Muscle of leg (tissue), 3 donors: ENCODE measurements at regions not wholly inside any gene's neighbourhood (a gene's known extent, or its start where the extent isn't known, plus 50 kb on each side); places are given as distances from the start of the nearest gene placed in this dataset.
A peak's percentile ranks its signal among the peaks of the same experiment; 100 is the strongest.
"Not testable (repeated sequence)": the region's sequence is repeated elsewhere in the genome, so short reads cannot be mapped to it uniquely, and the experiment has no call there.

Experiments used
- DNase-seq: peaks from one replicate; pipeline ENCODE4 v3.0.0; 2013
- H3K27ac ChIP-seq: one replicate; pipeline ENCODE4 v1.5.1; 2013; ENCODE audit warnings: mild to moderate bottlenecking, low read length, control low read depth
- H3K27me3 ChIP-seq: one replicate; pipeline ENCODE4 v1.6.1; 2013; ENCODE audit warnings: low read length; ENCODE audit not compliant: control insufficient read depth, insufficient read depth
- H3K36me3 ChIP-seq: one replicate; pipeline ENCODE4 v1.6.1; 2013; ENCODE audit warnings: low read length; ENCODE audit not compliant: control insufficient read depth, insufficient read depth
- H3K4me1 ChIP-seq: one replicate; pipeline ENCODE4 v1.6.1; 2013; ENCODE audit warnings: low read length; ENCODE audit not compliant: control insufficient read depth, insufficient read depth
- H3K4me3 ChIP-seq: one replicate; pipeline ENCODE4 v1.5.1; 2013; ENCODE audit warnings: low read length, control low read depth
- H3K9me3 ChIP-seq: replicated peaks from 2 replicates; pipeline ENCODE4 v1.6.1; 2013; ENCODE audit warnings: low read depth, low read length; ENCODE audit not compliant: control insufficient read depth
- WGBS: methylation state at CpG from one replicate; pipeline ENCODE4 v1.1.5; 2013; ENCODE audit warnings: missing lambda C conversion rate; ENCODE audit not compliant: insufficient coverage; 5-methylcytosine and 5-hydroxymethylcytosine counted together

GRCh38 chr6:76774781-76775384 is 688.4 kb downstream of the HTR1B start:
- no peak overlapping the region for H3K27ac ChIP-seq
- H3K4me3 ChIP-seq = no peak overlapping the region
- no peaks in the 10 kb centered on the region for H3K27me3 ChIP-seq
- H3K9me3 ChIP-seq = no peaks in the 10 kb centered on the region
- H3K36me3 ChIP-seq = no peaks in the 10 kb centered on the region
- no peaks in the 10 kb centered on the region for H3K4me1 ChIP-seq
- no peak for DNase-seq
- 55% methylated on average over 4 of the region's 6 CpGs for WGBS

DNA sequence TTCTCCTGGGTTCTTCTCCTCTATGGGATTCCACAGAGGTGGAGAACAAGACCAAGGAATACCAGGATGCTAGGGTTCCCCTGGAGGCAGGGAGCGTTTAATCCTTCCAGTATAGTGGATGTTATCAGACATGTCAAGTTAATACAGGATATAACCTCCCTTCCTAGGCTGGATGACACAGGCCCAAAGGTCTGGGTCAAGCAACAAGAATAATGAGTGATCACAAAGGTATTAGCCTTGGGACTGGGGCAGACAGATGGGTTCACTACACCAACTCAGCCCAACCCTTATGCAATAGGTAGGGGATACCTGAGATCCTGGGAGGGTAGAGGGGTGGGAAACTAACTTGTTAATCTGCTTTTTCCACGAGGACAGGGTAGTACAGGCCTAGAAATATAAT is 690.3 kb downstream of the HTR1B start:
- H3K9me3 ChIP-seq = no peaks in the 10 kb centered on the region
- no peak for DNase-seq
- H3K27ac ChIP-seq = no peak overlapping the region
- no CpG with 5 or more reads among the region's 2 CpGs for WGBS
- H3K4me3 ChIP-seq = no peak overlapping the region
- no peaks in the 10 kb centered on the region for H3K27me3 ChIP-seq
- no peaks in the 10 kb centered on the region for H3K4me1 ChIP-seq
- H3K36me3 ChIP-seq = no peaks in the 10 kb centered on the region

- H3K4me1 ChIP-seq = no peaks in the 10 kb centered on the region
- no CpG with 5 or more reads among the region's 2 CpGs for WGBS
- no peak overlapping the region for H3K4me3 ChIP-seq
- no peak overlapping the region for H3K27ac ChIP-seq
- DNase-seq = peak; percentile 27
- H3K36me3 ChIP-seq = no peaks in the 10 kb centered on the region
- H3K9me3 ChIP-seq = no peaks in the 10 kb centered on the region
- H3K27me3 ChIP-seq = no peaks in the 10 kb centered on the region
Observed at GRCh38 chr6:76771059-76771634, 692.1 kb downstream of the HTR1B start.

DNA sequence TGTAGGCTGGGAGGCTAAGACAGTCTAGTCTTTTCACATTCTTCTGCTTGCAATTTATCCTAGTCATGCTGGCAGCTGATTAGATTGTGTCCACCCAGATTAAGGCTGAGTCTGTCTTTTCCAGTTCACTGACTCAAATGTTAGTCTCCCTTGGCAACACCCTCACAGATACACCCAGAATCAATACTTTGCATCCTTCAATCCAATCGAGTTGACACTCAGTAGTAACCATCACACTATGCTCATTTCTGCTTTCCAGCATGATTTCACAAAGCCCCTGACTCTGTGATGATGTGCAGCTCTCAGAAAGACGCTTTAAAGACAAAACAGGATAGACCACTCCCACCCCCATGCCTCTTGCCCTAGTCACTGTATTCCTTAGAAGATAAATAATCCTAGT is 693.0 kb downstream of the HTR1B start:
- Histone ChIP-seq H3K4me3 (no peak overlapping the region), H3K9me3 (no peaks in the 10 kb centered on the region), H3K27ac (no peak overlapping the region), H3K27me3 (no peaks in the 10 kb centered on the region), H3K36me3 (no peaks in the 10 kb centered on the region), H3K4me1 (no peaks in the 10 kb centered on the region)
- 38% methylated on average over 1 of the region's 2 CpGs for WGBS
- DNase-seq = no peak

DNA sequence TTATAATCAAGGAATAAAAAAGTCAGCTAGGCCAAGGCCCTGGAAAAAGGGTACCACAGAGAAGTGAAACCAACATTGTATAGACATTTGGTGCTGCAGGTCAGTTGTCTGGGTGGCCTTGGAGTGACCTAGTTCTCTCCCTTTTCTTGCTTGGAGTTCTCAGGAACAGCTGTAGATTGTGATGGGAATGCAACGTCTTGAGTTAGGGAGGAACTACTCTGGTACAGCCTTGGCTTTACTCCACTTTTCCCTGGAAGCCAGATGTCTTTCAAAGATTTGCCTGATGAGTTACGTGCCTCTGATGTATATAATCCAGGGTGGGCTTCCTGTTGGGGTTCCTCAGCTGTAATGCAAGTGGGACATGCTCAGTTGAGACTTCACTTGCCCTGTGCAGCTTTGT is 694.7 kb downstream of the HTR1B start:
- 44% methylated on average over 1 of the region's 2 CpGs for WGBS
- DNase-seq = peak; percentile 47

DNA sequence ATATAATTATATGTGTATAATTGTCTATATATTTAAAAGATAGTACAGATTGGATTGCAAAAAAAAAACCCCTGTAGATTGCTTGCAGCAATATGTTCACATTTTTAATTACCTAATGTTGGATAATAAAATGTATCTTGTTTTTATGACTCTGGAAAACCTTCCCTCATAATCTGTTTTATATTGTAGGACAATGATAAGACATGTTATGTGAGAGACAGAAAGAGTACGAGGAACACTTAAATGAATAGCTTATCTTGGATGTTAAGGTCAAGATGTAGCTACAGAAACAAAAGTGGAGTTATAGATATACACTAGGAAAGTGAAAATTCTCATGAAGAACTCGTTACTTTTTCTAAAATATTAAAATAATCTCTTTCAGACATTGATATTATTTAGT is 691.6 kb upstream of the IMPG1 start:
- Histone ChIP-seq H3K9me3 (no peaks in the 10 kb centered on the region), H3K36me3 (no peaks in the 10 kb centered on the region), H3K27me3 (no peaks in the 10 kb centered on the region), H3K4me1 (no peaks in the 10 kb centered on the region), H3K4me3 (no peak overlapping the region), H3K27ac (no peak overlapping the region)
- DNase-seq = no peak
- WGBS = no CpG with 5 or more reads among the region's 2 CpGs

More for the DNA sequence above, 694.7 kb downstream of the HTR1B start:
- Histone ChIP-seq H3K27me3 (no peaks in the 10 kb centered on the region), H3K9me3 (no peaks in the 10 kb centered on the region), H3K4me3 (no peak overlapping the region), H3K27ac (no peak overlapping the region), H3K4me1 (no peaks in the 10 kb centered on the region), H3K36me3 (no peaks in the 10 kb centered on the region)

GRCh38 chr6:76752841-76753240 is 680.4 kb upstream of the IMPG1 start:
- H3K36me3 ChIP-seq = no peaks in the 10 kb centered on the region
- H3K9me3 ChIP-seq = peaks cover 11% of the 10 kb centered on the region
- H3K27ac ChIP-seq = no peak overlapping the region
- no peak overlapping the region for H3K4me3 ChIP-seq
- no peak for DNase-seq
- WGBS = 77% methylated on average over 2 of the region's 2 CpGs
- no peaks in the 10 kb centered on the region for H3K4me1 ChIP-seq
- no peaks in the 10 kb centered on the region for H3K27me3 ChIP-seq

GRCh38 chr6:76745388-76745787 is 672.9 kb upstream of the IMPG1 start:
- H3K27ac ChIP-seq = not testable (repeated sequence)
- WGBS = no CpG with 5 or more reads among the region's 3 CpGs

DNA sequence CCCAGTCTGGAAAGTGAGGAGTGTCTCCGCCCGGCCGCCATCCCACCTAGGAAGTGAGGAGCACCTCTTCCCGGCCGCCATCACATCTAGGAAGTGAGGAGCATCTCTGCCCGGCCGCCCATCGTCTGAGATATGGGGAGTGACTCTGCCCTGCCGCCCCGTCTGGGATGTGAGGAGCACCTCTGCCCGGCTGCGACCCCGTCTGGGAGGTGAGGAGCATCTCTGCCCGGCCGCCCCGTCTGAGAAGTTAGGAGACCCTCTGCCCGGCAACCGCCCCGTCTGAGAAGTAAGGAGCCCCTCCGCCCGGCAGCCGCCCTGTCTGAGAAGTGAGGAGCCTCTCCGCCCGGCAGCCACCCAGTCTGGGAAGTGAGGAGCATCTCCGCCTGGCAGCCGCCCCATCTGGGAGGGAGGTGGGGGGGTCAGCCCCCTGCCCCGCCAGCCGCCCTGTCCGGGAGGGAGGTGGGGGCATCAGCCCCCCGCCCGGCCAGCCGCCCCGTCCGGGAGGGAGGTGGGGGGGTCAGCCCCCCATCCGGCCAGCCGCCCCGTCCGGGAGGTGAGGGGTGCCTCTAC is 671.8 kb upstream of the IMPG1 start:
- not testable (repeated sequence) for H3K4me1 ChIP-seq, DNase-seq, H3K9me3 ChIP-seq, H3K4me3 ChIP-seq, H3K36me3 ChIP-seq, H3K27me3 ChIP-seq, H3K27ac ChIP-seq
- 98% methylated on average over 8 of the region's 38 CpGs for WGBS

More at GRCh38 chr6:76745388-76745787, 672.9 kb upstream of the IMPG1 start:
- not testable (repeated sequence) for H3K4me1 ChIP-seq, DNase-seq, H3K4me3 ChIP-seq, H3K9me3 ChIP-seq, H3K27me3 ChIP-seq, H3K36me3 ChIP-seq

DNA sequence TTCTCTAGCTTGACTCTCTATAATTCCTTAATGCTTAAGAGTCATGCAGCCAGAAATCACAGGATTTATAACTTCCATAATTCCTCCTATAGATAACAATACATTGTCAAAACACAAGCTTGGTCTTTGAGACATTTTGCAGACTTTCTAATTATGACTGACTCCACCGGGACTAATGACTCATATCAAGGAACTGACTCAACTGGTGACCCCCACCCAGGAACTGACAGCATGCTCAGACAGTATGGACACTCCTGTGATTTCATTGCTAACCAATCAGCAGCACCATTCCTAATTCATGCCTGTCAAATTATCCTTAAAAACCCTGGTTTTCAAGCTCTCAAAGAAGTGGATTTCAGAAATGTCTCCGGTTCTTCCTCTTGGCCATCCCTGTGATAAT is 670.5 kb upstream of the IMPG1 start:
- H3K27me3 ChIP-seq = no peaks in the 10 kb centered on the region
- no peak for DNase-seq
- H3K27ac ChIP-seq = no peak overlapping the region
- H3K4me1 ChIP-seq = no peaks in the 10 kb centered on the region
- no peaks in the 10 kb centered on the region for H3K9me3 ChIP-seq
- no peak overlapping the region for H3K4me3 ChIP-seq
- WGBS = no CpG with 5 or more reads among the region's 2 CpGs
- no peaks in the 10 kb centered on the region for H3K36me3 ChIP-seq
